Omental fat pad (tissue), 3 donors: ENCODE measurements at regions not wholly inside any gene's neighbourhood (a gene's known extent, or its start where the extent isn't known, plus 50 kb on each side); places are given as distances from the start of the nearest gene placed in this dataset.

ENCODE experiments used
- ATAC-seq: fragments of 150-250 bp; one replicate; pipeline ENCODE4 v1.9.1; 2016; ENCODE audit warnings: mild to moderate bottlenecking, moderate library complexity; ENCODE audit not compliant: low FRiP score
- DNase-seq: peaks from one replicate; pipeline ENCODE4 v3.0.0-alpha.2; 2019; ENCODE audit warnings: low spot score
- TF ChIP-seq, protein P1 (sequence below), 3 donors: fragments of 450-650 bp; IDR thresholded peaks; one replicate each; pipeline ENCODE4 v1.5.1; 2016 to 2017; ENCODE audit warnings: antibody characterized with exemption in 3 of 3, mild to moderate bottlenecking in 3 of 3, moderate library complexity in 2 of 3

GRCh38 chr5:39570403-39571027 is 145.7 kb upstream of the DAB2 start:
- ATAC-seq = no peak
- no peak for DNase-seq
- TF ChIP-seq, protein P1, sequence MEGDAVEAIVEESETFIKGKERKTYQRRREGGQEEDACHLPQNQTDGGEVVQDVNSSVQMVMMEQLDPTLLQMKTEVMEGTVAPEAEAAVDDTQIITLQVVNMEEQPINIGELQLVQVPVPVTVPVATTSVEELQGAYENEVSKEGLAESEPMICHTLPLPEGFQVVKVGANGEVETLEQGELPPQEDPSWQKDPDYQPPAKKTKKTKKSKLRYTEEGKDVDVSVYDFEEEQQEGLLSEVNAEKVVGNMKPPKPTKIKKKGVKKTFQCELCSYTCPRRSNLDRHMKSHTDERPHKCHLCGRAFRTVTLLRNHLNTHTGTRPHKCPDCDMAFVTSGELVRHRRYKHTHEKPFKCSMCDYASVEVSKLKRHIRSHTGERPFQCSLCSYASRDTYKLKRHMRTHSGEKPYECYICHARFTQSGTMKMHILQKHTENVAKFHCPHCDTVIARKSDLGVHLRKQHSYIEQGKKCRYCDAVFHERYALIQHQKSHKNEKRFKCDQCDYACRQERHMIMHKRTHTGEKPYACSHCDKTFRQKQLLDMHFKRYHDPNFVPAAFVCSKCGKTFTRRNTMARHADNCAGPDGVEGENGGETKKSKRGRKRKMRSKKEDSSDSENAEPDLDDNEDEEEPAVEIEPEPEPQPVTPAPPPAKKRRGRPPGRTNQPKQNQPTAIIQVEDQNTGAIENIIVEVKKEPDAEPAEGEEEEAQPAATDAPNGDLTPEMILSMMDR (IDR thresholded peaks at IDR 0.05) = no peak

- DNase-seq (no peak), ATAC-seq (no peak)
Observed at GRCh38 chr5:39569857-39570256, 145.1 kb upstream of the DAB2 start.

GRCh38 chr5:39566891-39567290 is 142.1 kb upstream of the DAB2 start:
- TF ChIP-seq, protein P1 (IDR thresholded peaks at IDR 0.05) = no peak
- no peak for ATAC-seq

More at GRCh38 chr5:39569857-39570256, 145.1 kb upstream of the DAB2 start:
- TF ChIP-seq, protein P1 (IDR thresholded peaks at IDR 0.05) = no peak

DNA sequence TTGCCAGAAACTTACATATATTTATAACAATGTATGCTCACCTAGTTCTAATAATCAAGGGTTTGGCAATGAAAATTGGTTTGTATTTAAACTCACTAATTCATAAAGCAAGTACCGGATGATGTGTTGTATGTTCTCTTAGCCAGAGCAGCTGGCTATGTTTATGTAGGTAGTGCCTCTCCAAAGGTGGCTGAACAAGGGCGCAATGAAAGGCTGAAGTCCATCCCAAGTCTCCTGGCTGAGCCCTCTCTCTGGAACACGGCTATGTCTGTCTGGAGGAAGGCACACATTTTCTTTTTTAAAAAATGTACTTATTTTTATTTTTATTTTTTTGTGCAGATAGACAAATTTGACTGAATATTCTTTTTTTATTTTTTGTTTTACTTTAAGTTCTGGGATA is 141.2 kb upstream of the DAB2 start:
- no peak for ATAC-seq
- TF ChIP-seq, protein P1 (IDR thresholded peaks at IDR 0.05) = no peak
- no peak for DNase-seq

More at GRCh38 chr5:39566891-39567290, 142.1 kb upstream of the DAB2 start:
- DNase-seq = no peak

GRCh38 chr5:39561421-39561820 is 136.6 kb upstream of the DAB2 start:
- no peak for ATAC-seq
- TF ChIP-seq, protein P1 (IDR thresholded peaks at IDR 0.05) = no peak

DNA sequence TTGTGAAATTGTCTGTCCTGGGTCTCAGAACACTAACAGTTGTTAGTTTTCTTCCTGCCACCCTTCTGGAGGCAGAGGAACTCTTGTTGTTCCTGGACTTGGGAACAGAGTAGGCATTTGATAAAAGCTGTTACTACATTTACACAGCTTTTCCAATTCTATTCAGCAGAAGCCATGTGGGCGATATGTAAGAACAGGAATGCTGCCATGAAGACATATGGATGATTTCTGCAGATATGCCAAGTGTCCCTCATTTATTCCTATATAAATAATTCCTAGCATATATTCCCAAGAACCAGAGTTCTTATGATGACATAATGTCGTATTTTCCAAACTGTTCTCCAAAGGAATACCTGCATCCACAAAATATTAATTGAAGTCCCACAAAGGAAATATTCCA is 135.9 kb upstream of the DAB2 start:
- no peak for ATAC-seq
- DNase-seq = no peak
- TF ChIP-seq, protein P1 (IDR thresholded peaks at IDR 0.05) = no peak

More at GRCh38 chr5:39561421-39561820, 136.6 kb upstream of the DAB2 start:
- DNase-seq = no peak

DNA sequence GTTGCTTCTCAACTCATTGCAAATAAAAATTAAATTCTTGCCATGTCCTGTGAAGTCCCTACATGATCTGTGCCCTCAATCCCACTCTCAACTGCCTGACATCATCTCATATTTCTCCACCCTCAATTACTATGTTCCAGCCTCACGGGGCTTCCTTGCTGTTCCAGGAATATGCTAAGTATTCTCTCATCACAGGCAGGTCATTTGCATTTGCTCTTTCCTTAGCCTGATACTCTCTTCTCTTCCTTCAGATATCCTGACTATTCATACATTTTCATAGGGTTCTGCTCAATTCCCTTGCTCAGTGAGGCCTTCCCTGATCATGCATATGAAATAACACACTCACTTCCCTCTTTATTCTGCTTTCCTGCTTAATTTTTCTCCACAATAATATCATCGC is 135.1 kb upstream of the DAB2 start:
- TF ChIP-seq, protein P1 (IDR thresholded peaks at IDR 0.05) = no peak
- ATAC-seq = no peak
- no peak for DNase-seq
